GM18508 (cell line): ENCODE measurements at regions not wholly inside any gene's neighbourhood (a gene's known extent, or its start where the extent isn't known, plus 50 kb on each side); places are given as distances from the start of the nearest gene placed in this dataset.
"Not testable (repeated sequence)": the region's sequence is repeated elsewhere in the genome, so short reads cannot be mapped to it uniquely, and the experiment has no call there.

Experiments
- ATAC-seq: cut with Tn5 transposase; IDR thresholded peaks from one replicate; pipeline ENCODE4 v1.9.1; 2021; ENCODE audit warnings: moderate number of reproducible peaks; ENCODE audit not compliant: insufficient read depth, unreplicated experiment

GRCh38 chr4:124846306-124846705 lies 133.8 kb upstream of the ANKRD50 start:
- no peak for ATAC-seq

GRCh38 chr4:124839786-124840390 lies 127.4 kb upstream of the ANKRD50 start:
- ATAC-seq = no peak

- ATAC-seq = no peak
Measured at GRCh38 chr4:124833831-124834505, 121.4 kb upstream of the ANKRD50 start.

- no peak for ATAC-seq
Measured at GRCh38 chr4:124828382-124828781, 115.8 kb upstream of the ANKRD50 start.

GRCh38 chr4:124817531-124817930 lies 105.0 kb upstream of the ANKRD50 start:
- ATAC-seq = no peak

GRCh38 chr4:124812203-124812602 lies 99.7 kb upstream of the ANKRD50 start:
- not testable (repeated sequence) for ATAC-seq

GRCh38 chr4:124810827-124811226 lies 98.3 kb upstream of the ANKRD50 start:
- ATAC-seq = no peak

- no peak for ATAC-seq
Measured at GRCh38 chr4:124807421-124807820, 94.9 kb upstream of the ANKRD50 start.

GRCh38 chr4:124806403-124806802 lies 93.9 kb upstream of the ANKRD50 start:
- no peak for ATAC-seq

GRCh38 chr4:124804584-124804983 lies 92.1 kb upstream of the ANKRD50 start:
- ATAC-seq = peak; percentile 88

- ATAC-seq = no peak
Measured at GRCh38 chr4:124804041-124804440, 91.5 kb upstream of the ANKRD50 start.

- ATAC-seq = peak; percentile 54
Measured at GRCh38 chr4:124803641-124804040, 91.1 kb upstream of the ANKRD50 start.

- ATAC-seq = no peak
Measured at GRCh38 chr4:124803026-124803425, 90.5 kb upstream of the ANKRD50 start.

- ATAC-seq = no peak
Measured at GRCh38 chr4:124797223-124797622, 84.7 kb upstream of the ANKRD50 start.

- ATAC-seq = no peak
Measured at GRCh38 chr4:124790471-124790870, 77.9 kb upstream of the ANKRD50 start.

GRCh38 chr4:124786634-124787033 lies 74.1 kb upstream of the ANKRD50 start:
- no peak for ATAC-seq

GRCh38 chr4:124785645-124786044 lies 73.1 kb upstream of the ANKRD50 start:
- ATAC-seq = no peak

- ATAC-seq = no peak
Measured at GRCh38 chr4:124783847-124784246, 71.3 kb upstream of the ANKRD50 start.

- no peak for ATAC-seq
Measured at GRCh38 chr4:124777007-124777406, 64.5 kb upstream of the ANKRD50 start.

GRCh38 chr4:124768596-124769365 lies 56.2 kb upstream of the ANKRD50 start:
- no peak for ATAC-seq

- ATAC-seq = no peak
Measured at GRCh38 chr4:124762956-124763355, 50.4 kb upstream of the ANKRD50 start.
